Amniotic stem cell (primary cell): ENCODE measurements at regions not wholly inside any gene's neighbourhood (a gene's known extent, or its start where the extent isn't known, plus 50 kb on each side); places are given as distances from the start of the nearest gene placed in this dataset.
"Not testable (repeated sequence)": the region's sequence is repeated elsewhere in the genome, so short reads cannot be mapped to it uniquely, and the experiment has no call there.

Experiments
- DNase-seq: peaks from one replicate; lab custom pipeline; 2025; lab: John Stamatoyannopoulos, UW

DNA sequence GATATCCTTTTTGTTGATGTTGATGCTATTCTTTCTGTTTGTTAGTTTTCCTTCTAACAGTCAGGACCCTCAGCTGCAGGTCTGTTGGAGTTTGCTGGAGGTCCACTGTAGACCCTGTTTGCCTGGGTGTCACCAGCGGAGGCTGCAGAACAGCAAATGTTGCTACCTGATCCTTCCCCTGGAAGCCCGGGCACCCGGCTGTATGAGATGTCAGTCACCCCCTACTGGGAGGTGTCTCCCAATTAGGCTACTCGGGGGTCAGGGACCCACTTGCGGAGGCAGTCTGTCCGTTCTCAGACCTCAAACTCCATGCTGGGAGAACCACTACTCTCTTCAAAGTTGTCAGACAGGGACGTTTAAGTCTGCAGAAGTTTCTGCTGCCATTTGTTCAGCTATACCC, 383.4 kb downstream of the HLX start:
- not testable (repeated sequence) for DNase-seq

DNA sequence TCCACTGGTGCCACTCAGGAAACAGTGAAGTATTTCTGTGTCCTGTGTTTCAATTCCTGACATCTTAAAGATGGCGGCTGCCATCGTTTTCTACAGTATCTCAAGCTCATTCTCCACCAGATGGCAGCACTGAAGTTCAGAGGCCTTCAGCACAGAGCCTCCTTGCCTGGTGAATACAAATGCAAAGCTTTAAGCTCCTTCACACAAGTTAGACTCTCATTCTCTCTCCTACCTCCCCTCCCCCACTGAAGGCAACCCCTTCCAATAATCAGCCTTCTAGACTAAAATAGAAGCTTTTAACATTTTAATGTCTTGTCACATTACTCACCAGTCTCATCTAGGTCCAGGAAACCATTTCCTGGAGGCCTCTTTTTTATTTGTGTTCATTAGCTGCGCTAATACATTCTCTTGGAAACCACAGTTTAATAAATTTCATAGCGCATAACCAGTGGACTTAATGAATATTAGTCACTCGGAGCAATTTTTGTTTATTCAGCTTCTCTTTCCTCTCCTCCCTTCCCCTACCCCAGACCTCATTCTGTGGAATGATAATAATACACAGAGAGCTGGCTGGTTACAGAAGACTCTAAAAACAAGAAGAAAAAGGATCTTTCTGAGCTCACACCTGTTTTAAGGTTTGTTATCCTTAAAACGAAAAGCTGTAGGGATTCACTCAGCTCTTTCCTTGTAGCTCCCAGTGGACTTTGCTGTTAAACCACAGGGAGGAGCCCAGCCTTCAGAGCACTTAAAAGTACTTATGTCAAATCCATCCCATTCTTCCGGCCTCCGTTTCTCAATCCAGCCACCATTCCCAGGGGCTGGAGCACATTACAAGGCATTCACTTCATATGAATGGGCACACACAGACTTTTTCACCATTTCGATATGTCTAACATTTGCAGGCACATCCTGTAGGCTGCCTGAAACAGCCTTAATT, 384.9 kb downstream of the HLX start:
- peak; percentile 60 for DNase-seq

DNA sequence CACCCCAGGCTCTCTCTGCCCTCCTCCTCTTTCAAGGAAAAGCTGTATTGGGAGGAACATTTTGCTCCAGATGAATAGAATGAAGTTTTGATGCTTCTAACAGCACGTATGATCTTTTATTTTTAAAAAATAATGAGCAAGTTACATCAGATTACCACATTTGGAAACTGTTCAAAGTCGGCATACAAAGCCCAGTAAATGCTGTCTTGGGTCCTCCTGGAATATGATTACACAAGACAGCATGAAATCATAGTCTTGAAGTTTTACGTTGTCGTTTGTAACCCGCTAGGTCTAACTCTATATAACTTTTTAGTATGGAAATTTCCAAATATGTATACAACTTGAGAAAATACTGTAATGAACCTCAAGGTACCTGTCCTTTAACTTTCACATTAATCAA, 385.6 kb downstream of the HLX start:
- no peak for DNase-seq

DNA sequence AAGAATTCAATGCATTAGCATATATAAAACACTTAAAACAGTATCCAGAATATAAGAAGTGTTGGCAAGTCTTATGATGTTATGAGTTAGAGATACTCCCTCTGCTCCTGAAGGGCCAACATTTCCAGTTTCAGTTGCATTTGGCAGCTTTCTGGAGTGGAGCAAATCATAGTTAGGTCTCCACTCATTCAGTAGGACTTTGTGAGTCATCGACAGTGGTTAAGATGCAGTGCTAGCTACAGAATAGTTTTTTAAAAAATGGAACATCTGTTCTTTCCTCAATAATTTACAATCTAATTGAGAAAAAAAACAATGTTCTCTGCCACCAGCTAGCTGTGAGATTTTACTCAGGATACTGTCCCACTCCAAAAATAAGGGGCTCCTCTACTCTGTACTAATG, 389.1 kb downstream of the HLX start:
- DNase-seq: peak; percentile 35

DNA sequence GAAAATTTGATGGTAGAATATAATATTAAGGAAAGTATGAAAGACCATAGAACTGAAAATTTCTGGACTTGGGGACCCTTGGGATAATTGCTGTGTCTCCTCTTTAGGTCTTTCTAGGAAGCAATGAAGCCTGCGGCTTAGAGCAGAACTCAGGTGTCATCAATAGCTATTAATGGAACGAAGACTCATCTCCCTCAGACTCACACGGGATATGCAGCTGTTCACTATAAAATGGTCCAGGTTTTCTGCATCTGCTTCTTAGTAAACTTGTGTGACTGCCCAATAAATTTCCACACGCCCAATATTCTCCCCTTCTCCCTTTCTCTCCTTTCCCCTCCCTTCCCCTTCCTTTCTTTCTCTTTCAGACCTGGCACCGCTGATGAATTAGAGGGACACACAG, 392.5 kb downstream of the HLX start:
- no peak for DNase-seq

DNA sequence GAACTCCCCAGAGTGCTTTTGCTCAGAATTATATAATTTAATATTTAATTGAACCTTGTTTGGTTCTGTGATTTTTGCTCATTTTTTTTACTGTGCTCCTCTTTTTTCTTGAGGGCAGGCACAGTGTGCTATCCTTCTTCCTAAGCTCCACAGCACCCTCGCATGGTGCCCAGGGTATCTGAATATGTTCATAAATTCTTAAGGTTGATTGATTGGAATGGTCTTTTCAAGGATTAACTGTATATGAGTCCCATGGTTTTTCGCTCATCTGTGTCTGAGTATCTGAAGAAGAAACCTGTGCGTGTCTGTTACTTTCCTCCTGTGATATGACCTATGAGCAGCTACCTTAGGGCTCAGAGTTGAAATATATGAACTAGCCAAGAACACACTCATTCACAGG, 393.7 kb downstream of the HLX start:
- no peak for DNase-seq

DNA sequence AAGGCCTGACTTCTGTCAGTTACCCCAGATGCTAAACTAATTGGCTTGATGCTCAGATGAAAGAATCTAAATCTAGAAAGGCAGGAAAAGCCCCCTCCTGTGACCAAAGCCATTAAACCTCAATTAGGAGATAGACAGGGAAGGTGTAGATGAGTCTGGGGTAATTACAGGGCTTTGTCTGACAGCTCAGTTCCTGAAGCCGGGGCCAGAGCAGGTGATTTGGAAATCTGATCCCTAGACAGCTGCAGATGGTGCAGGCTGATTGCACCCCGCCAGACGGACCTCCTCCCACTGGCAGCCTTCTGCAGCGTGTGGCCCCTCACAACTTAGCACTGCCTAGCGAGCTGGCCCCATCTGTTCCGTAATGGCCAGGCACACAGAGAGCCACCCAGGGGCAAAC, 395.1 kb downstream of the HLX start:
- DNase-seq: no peak

DNA sequence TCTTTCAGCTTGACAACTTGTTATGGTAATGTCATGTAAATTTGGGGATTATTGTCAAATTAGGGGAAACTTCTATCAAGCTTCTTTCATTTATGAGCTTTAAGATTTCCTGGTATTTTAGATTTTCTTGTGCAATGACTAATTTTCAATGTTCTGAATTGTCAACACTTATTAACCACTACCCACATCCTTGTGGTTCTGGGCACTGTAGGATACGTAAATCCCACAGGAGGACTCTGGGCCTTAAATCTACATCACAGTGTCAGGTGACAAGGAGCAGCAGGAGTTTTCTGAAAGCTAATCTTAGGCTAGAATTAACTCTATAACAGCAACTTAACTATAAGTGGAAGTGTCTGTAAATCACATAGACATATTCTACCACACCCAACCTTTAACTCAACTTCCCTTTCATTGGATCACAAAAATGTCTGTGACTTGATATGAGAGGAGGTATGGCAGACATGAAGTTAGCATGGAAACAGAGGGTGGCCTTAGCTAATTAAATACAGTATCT, 397.7 kb downstream of the HLX start:
- DNase-seq: no peak

DNA sequence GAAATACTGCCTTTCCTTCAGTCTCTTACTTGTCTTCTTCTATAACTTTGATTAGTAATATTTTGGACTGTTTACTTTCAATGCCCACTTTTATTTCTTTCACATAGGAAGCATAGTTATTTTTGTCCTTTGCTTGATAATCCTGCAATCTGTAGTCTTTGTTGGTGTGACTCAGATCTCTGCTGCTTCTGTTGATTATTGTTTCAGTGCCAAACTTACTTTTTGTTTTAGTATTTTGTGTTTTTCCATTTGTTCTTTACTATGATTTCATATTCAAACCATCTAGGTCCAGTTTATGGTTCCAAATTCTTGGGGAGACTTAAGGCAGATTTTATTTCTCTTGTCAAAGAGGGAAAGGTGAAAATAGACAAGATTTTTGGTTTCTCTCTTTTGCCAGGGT, 399.9 kb downstream of the HLX start:
- no peak for DNase-seq

DNA sequence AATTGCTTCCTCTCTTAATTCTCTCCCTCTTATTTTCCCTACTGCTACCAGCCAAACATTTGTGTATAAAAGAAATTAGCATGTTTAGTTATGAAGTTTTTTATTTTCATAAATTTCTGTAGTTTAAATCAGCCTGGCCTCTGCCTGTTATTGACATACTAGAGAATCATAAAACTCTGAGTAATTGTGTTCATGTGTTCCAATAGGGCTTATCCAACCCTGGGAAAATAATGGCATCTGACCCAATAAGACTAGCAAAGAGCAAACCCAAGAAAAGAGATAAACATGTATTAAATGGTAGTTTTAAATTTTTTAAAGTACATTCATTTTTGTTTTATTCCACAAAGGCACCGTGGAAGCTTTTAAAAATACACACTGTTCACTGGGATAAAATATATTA, 404.3 kb downstream of the HLX start:
- no peak for DNase-seq

DNA sequence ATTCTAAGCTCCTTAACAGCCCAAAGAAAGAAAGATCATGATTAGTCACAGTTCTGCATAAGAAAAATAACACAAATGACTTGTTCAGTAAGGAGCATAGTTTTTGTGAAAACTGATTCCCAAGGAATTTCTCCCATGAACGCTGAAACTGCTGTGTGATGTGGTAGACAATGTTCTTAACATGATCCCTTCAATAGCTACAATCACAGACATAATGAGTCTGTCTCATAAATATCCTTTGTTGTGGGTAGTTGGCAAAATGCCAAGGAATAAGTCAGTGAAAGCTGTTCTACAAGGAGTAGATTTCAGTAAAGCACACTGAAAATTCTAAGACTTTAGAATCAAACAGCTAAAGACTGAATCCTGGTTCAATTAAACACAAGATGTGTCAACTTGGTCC, 404.8 kb downstream of the HLX start:
- no peak for DNase-seq

DNA sequence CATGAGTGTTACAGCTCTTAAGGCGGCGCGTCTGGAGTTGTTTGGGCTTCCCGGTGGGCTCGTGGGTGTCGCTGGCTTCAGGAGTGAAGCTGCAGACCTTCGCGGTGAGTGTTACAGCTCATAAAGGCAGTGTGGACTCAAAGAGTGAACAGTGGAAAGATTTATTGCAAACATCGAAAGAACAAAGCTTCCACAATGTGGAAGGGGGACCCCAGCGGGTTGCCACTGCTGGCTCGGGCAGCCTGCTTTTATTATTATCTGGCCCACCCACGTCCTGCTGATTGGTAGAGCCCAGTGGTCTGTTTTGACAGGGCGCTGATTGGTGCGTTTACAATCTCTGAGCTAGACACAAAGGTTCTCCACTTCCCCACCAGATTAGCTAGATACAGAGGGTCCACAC, 405.7 kb downstream of the HLX start:
- DNase-seq: not testable (repeated sequence)

DNA sequence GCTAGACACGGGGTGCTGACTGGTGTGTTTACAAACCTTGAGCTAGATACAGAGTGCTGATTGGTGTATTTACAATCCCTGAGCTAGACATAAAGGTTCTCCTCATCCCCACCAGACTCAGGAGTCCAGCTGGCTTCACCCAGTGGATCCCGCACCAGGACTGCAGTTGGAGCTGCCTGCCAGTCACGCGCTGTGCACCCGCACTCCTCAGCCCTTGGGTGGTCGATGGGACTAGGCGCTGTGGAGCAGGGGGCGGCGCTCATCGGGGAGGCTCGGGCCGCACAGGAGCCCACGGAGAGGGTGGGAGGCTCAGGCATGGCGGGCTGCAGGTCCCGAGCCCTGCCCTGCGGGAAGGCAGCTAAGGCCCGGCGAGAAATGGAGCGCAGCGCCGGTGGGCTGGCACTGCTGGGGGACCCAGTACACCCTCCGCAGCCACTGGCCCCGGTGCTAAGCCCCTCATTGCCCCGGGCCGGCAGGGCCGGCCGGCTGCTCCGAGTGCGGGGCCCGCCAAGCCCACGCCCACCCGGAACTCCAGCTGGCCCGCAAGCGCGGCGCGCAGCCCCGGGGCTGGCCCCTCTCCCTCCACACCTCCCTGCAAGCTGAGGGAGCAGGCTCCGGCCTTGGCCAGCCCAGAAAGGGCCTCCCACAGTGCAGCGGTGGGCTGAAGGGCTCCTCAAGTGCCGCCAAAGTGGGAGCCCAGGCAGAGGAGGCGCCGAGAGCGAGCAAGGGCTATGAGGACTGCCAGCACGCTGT, 406.4 kb downstream of the HLX start:
- not testable (repeated sequence) for DNase-seq

DNA sequence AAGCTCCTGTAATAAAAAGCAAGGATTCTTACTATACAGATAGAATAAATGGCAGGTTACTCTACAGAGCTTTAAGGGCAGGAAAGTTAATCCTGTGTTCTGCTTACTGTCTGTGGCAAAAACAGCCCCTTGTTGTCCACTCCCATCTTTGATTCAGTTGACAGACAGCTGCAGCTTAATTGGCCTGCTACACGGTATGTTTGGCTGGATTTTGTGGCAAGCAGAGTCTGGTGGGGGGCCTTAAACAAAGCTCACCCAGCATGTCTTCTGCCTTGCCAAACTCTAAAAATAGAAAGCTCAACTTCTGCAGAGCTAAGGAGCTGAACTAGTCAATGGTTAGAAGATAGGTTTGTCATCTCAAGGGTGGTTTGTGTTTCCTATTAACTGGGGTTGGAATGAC, 407.2 kb downstream of the HLX start:
- DNase-seq: no peak

DNA sequence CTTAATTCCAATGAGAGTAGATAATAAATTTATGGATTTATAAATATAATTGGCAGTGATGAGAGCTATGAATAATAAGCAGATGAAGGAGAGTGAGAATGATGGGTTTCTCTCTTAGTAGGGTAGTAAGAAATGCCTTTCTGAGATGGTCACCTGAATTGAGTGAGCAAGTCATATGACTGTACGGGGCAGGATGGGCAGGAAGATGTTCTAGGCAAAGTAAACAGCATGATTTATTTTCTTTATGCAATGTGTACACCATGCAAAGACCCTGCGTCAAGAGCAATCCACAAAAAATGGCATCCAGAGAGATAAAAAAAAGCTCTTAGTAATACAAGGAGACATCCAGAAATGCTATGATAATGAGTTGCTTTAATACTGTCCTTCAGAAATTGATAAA, 409.9 kb downstream of the HLX start:
- no peak for DNase-seq

DNA sequence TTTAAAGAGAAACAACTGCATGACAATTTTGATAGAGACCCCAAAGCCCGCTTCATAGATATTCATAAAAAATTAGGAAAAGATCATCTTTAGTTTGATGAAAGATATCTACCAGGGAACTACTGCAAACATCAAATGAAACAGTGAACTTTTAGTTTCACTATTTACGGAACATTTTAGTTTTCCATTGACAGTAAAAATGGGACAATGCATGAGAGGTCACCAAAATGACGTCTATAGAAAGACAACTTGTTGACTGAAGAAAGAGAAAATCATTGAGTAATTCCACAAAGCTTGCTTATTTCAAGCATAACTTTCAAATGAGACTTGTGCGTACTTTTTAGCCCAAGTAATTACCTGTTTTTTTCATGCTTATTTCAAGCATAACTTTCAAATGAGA, 411.4 kb downstream of the HLX start:
- no peak for DNase-seq

DNA sequence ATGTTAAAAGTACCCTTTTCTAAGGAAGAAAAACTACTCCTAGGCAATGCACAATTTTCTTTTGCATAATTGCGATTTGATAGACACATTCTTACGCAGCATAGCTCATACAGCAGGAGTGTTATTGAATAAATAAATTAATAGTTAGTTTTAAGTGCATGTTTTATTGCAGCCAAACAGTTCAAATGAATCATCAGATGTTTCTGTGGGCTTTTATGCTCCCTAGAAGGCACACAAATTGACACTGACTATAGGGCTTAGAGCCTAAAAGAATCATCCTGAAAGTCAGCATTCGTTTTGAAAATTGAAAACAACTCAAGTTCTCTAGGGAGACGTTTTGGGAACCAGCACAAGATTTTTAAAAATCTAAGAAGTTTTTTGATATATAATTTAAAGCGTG, 411.9 kb downstream of the HLX start:
- DNase-seq: no peak

DNA sequence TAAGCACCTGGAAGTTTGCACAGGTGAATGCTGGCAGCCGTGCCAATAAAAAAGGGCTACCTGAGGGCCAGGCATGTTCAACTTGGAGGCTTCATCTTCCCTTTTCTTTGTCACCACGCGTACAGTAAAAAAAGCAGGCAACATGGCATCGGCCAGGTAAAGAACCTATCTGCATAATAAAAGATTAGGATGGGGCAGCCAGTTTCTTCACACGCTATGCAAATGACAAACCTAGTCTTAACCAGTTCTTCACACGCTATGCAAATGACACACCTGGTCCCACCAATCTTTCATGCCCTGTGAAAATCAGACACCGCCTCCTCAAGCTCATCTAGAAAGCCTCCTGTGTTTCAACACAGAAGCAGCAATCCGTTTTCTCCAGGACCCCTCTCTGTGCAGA, 413.4 kb downstream of the HLX start:
- DNase-seq: no peak

DNA sequence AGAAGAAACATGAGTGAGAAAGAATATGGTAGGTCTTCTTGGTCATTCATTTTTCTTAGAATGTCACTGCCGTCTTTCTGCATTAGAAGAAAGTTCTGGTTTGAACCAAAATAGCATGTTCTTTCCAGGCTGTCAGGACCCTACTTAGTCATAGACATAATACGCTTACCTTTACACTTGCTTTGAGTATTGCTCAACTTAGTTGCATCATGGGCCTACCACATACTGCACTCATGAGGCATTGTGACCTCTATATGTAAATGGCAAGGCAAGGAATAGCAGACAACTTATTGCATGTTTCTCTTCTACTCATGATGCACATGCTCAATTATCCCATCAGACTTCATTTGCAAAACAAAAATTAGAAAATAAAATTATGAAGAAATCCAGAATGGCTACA, 415.0 kb downstream of the HLX start:
- no peak for DNase-seq

DNA sequence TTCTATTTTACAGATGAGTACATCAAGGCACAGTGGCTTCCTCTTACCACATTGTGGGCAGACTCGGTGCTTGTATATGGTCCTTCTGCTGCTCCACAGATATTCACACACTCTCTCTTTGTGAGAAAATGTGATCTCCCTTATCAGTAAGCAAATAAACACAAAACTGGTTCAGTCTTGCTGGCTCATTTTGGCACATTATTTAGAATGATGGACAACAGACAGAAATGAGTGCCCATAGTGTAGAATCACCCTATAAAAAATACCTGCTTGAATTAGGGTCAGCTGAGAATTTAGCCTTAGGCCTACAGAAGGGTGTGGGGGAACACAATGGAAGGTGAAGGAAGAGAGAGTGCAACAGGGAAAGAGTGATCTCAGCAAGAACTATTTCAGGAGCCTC, 423.1 kb downstream of the HLX start:
- DNase-seq: no peak

DNA sequence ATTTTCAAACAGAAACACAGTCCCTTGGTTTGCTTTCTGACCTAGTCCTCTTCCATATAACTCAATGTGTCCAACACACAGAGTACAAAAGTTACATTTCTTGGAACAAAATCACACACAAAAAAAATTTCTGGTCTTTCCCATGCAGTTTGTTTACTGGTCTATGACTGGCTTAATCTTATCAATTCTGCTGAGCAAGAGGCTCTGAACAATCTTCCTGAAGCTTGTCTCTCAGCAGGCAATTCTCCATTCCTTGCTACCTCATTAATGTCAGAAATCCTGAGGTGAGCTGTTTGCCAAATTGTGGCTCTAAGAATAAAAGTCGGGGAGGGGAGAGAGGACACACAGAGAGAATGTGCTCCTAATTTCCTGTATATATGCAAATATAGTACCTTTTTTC, 423.6 kb downstream of the HLX start:
- DNase-seq: no peak

DNA sequence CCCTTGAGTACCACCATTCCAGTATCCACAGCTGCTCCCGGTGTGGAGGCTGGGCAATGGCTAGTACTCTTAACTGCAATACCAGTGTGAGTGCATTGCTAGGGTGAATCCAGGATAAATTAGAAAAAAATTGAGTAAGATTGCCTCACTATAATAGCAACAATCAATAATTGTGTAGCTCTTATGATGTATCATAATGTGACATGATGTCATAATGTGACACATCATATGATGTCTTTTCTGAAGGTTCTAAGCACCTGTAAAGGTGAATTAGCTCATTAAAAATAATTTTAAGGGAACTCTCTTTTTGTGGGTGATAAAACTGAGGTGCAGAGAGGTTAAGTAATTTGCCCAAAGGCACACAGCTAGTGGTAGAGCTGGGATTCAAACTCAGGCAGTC, 424.4 kb downstream of the HLX start:
- DNase-seq: no peak

DNA sequence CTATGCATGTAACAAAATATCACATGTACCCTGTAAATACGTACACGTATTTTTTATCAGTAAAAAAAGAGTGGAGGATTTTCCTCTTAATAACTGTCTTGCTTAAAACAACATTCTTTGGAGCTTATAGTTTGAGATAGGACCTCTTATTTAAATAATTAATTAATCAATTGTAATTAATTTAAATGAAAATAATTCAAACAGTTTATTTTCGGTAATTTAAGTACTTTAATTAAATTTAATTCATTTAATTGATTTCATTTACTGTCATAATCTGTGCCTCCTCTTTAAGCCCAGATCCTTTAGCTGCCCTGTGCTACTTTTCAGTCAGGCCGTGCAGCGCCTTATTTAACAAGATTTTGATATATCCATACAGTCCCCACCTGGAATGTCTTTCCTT, 427.0 kb downstream of the HLX start:
- no peak for DNase-seq
